ENCODE measurements at regions not wholly inside any gene's neighbourhood (a gene's known extent, or its start where the extent isn't known, plus 50 kb on each side); places are given as distances from the start of the nearest gene placed in this dataset.

DNA sequence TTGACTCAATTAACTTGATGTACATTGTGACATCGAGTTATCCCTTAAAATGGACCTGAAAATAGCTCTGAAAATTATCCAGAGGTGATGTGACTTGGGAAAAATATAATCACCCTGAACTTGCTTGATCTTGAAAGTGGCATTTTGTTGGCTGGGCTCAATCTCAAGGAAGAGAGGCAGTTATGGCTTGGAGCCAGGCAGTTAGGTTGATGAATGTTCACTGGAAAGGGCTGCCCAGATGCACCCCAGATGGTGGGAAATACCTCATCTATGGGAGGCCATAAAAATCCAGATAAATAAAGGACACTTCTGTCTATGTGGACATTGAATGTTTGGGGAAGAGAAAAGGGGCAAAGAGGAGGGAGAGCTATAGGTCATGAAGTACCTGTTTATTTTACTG lies 55.7 kb upstream of the OR5AN1 start:
- Histone ChIP-seq H3K9me3 (no peaks in the 10 kb centered on the region), H3K4me3 (no peak overlapping the region), H3K4me1 (ENCODE audit: low read depth) (no peaks in the 10 kb centered on the region), H3K36me3 (ENCODE audit: low read depth) (no peaks in the 10 kb centered on the region)
- intact Hi-C loops (cut with DNase I, micrococcal nuclease): no loop called here
- TF ChIP-seq, protein P1, sequence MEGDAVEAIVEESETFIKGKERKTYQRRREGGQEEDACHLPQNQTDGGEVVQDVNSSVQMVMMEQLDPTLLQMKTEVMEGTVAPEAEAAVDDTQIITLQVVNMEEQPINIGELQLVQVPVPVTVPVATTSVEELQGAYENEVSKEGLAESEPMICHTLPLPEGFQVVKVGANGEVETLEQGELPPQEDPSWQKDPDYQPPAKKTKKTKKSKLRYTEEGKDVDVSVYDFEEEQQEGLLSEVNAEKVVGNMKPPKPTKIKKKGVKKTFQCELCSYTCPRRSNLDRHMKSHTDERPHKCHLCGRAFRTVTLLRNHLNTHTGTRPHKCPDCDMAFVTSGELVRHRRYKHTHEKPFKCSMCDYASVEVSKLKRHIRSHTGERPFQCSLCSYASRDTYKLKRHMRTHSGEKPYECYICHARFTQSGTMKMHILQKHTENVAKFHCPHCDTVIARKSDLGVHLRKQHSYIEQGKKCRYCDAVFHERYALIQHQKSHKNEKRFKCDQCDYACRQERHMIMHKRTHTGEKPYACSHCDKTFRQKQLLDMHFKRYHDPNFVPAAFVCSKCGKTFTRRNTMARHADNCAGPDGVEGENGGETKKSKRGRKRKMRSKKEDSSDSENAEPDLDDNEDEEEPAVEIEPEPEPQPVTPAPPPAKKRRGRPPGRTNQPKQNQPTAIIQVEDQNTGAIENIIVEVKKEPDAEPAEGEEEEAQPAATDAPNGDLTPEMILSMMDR (IDR thresholded peaks at IDR 0.05): no peak
- DNase-seq (no peak), ATAC-seq (no peak)

DNA sequence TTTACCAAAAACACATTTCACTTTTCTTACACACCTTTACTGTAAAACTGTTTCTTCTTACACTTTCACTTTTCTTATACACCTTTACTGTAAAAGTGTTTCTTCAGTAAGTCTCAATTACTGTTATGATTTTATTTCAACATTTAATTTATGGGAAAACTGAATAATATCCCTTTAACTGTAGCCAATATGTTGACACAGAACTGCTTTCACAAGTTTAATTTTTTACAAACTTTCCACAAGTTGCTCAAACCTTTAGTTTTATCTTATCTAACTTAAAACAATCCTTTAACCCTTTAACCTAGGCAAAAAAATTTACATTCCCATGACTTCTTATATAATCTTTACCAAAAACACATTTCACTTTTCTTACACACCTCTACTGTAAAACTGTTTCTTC lies 63.3 kb upstream of the OR5AN1 start:
- ATAC-seq (no peak), DNase-seq (no peak)
- intact Hi-C loops (cut with DNase I, micrococcal nuclease): no loop called here
- Histone ChIP-seq H3K36me3 (ENCODE audit: low read depth) (no peaks in the 10 kb centered on the region), H3K9me3 (no peaks in the 10 kb centered on the region), H3K4me1 (ENCODE audit: low read depth) (no peaks in the 10 kb centered on the region), H3K4me3 (no peak overlapping the region)
- TF ChIP-seq, protein P1 (IDR thresholded peaks at IDR 0.05): no peak

DNA sequence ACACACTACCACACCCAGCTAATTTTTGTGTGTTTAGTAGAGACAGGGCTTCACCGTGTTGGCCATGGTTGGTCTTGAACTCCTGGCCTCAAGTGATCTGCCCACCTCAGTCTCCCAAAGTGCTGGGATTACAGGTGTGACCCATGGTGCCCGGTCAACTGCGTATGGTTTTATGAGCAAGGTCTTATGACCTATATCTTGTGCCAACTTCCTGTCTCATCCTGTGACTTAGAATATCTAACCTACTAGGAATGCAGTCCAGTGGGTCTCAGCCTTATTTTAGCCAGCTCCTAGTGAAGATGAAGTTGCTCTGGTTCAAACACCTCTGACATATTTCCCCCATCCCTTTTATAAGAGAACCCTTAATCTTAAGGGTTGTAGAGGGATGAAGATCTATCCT lies 66.1 kb upstream of the OR5AN1 start:
- TF ChIP-seq, protein P1 (IDR thresholded peaks at IDR 0.05): no peak
- no peak overlapping the region for H3K4me3 ChIP-seq
- intact Hi-C loops (cut with DNase I, micrococcal nuclease): no loop called here
- ATAC-seq (no peak), DNase-seq (no peak)
- H3K9me3 ChIP-seq: no peaks in the 10 kb centered on the region
- no peaks in the 10 kb centered on the region for H3K4me1 ChIP-seq (ENCODE audit: low read depth)
- H3K36me3 ChIP-seq (ENCODE audit: low read depth): no peaks in the 10 kb centered on the region

DNA sequence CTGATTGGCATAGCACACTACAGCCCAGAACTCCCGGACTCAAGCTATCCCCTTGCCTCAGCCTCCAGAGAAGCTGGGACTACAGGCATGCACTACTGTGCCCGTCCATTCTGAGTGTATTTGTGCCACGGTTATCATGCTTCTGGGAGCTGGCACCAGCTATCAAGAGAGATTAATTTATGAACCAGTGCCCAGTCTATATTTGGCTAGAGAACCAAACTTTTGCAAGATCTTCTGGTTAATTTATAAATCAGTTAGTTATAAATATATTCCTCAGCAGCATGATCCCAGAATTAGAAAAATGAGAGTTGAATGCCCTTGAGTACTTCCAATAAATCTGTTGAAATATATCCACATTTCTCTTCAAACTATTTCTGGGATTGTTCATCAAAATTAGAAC lies 67.5 kb upstream of the OR5AN1 start:
- no peak for ATAC-seq
- TF ChIP-seq, protein P1 (IDR thresholded peaks at IDR 0.05): no peak
- Histone ChIP-seq H3K4me1 (ENCODE audit: low read depth) (no peaks in the 10 kb centered on the region), H3K9me3 (no peaks in the 10 kb centered on the region), H3K36me3 (ENCODE audit: low read depth) (no peaks in the 10 kb centered on the region), H3K4me3 (no peak overlapping the region)
- intact Hi-C loops (cut with DNase I, micrococcal nuclease): no loop called here
- no peak for DNase-seq

DNA sequence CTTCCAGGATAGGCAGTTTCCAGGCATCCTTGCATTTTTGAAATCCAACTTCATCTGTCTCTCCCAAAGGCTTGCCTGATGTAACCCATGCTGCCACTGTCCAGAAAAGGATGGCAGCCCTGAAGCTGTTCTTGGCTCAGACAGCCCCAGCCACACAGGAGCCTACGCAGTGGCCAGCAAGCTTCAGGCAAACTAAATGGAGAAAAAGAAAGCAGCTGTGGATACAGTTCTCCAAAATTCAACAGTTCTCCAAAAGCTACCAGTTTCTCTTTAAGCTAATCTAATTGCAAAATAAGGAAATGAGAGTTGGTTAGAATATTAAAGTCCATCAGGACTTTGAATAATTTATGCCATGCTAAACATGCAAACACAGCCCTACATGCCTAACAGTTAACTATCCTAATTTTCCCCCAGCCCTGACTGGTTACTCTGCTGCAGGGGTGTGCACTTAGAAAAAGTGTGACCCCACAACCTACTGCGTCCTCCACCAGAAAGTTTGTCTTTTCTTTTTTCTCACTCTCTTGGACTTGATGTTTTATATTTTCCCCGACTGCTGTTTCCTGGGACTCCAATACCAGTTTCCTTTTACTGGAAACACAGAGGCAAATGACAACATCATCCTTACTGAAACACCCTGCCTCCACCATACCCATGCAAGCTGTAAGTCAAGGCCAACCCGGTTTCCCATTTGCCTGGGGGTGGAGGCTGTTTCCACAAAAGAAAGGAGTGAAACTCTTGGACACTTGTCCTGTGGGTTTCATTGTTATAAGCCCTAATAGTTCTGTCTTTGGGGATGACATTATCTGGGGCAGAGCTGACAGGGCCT lies 69.1 kb upstream of the OR5AN1 start:
- TF ChIP-seq, protein P1 (IDR thresholded peaks at IDR 0.05): no peak
- no peak overlapping the region for H3K4me3 ChIP-seq
- H3K4me1 ChIP-seq (ENCODE audit: low read depth): no peaks in the 10 kb centered on the region
- DNase-seq (no peak), ATAC-seq (no peak)
- no peaks in the 10 kb centered on the region for H3K9me3 ChIP-seq
- intact Hi-C loops (cut with DNase I, micrococcal nuclease): loop anchor here in 1 of 2 donors (10.0 kb wide), 1 partner anchor 125 kb away; no protein-coding TSS in a partner anchor
- no peaks in the 10 kb centered on the region for H3K36me3 ChIP-seq (ENCODE audit: low read depth)

Measured in mucosa of descending colon (tissue), 3 donors.